ENCODE measurements at regions not wholly inside any gene's neighbourhood (a gene's known extent, or its start where the extent isn't known, plus 50 kb on each side); places are given as distances from the start of the nearest gene placed in this dataset.

- H3K4me1 ChIP-seq (ENCODE audit: control insufficient read depth in 1 of 2, insufficient read depth in 2 of 2, low read length in 2 of 2), result no peaks in the 10 kb centered on the region
- no peak overlapping the region for H3K4me2 ChIP-seq (ENCODE audit: low read length)
- no peaks in the 10 kb centered on the region for H3K9me3 ChIP-seq (ENCODE audit: control insufficient read depth in 1 of 2, insufficient read depth in 1 of 2, low read depth in 1 of 2, low read length in 2 of 2)
- no peak overlapping the region for H3K9ac ChIP-seq (ENCODE audit: low read length)
- H3K4me3 ChIP-seq (replicated peaks in 1 of 2; ENCODE audit: low read depth in 1 of 2, low read length in 2 of 2), result no peak overlapping the region
- BruUV-seq (replicated peaks), result no TSS peak
- no peak overlapping the region for H3K27ac ChIP-seq (ENCODE audit: low read depth, low read length)
- no peaks in the 10 kb centered on the region for H3K79me2 ChIP-seq (ENCODE audit: insufficient read depth, low read length)
- no peaks in the 10 kb centered on the region for H4K20me1 ChIP-seq (ENCODE audit: insufficient read depth)
- no peaks in the 10 kb centered on the region for H3K9me2 ChIP-seq (ENCODE audit: insufficient read depth)
- H3K36me3 ChIP-seq (ENCODE audit: control insufficient read depth in 1 of 2, insufficient read depth in 2 of 2, low read length in 2 of 2), result no peaks in the 10 kb centered on the region
- ChIA-PET RAD21 (ENCODE audit: low non-redundant PET in 1 of 2, low total read pairs in 2 of 2, uncharacterized antibody in 2 of 2, unreplicated experiment in 2 of 2) (no interaction called here), CTCF (interaction anchor here (0.7 kb wide), 1 partner anchor 174 kb away, joined by 3 read pairs; no protein-coding TSS in a partner anchor), POLR2A (no interaction called here)
- H2AFZ ChIP-seq (ENCODE audit: low read depth, low read length, poor library complexity, severe bottlenecking), result no peak overlapping the region
- DNase-seq (ENCODE audit: low read depth, low spot score), result no peak
- no peak for ATAC-seq
- intact Hi-C loops (cut with micrococcal nuclease), result no loop called here
- peaks cover 27% of the 10 kb centered on the region; the same call in 1 of the 2 replicates for H3K27me3 ChIP-seq (ENCODE audit: insufficient read depth, low read length)
- no peak for TF ChIP-seq POLR2AphosphoS5 (IDR thresholded peaks at IDR 0.05; ENCODE audit: low read depth, low read length)
- no peak for TF ChIP-seq SIN3A (IDR thresholded peaks at IDR 0.05; ENCODE audit: low read depth)
- no peak for TF ChIP-seq POLR2A (IDR thresholded peaks at IDR 0.05; ENCODE audit: borderline replicate concordance, extremely low read depth, insufficient read depth, insufficient read length)
- TF ChIP-seq, protein P1, sequence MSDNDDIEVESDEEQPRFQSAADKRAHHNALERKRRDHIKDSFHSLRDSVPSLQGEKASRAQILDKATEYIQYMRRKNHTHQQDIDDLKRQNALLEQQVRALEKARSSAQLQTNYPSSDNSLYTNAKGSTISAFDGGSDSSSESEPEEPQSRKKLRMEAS (IDR thresholded peaks at IDR 0.05), result no peak
- TF ChIP-seq FOSL1 (IDR thresholded peaks at IDR 0.05; ENCODE audit: low read depth), result no peak
- TF ChIP-seq ELF1 (IDR thresholded peaks at IDR 0.05; ENCODE audit: borderline replicate concordance, low read depth), result no peak
- no peak for TF ChIP-seq ATF3 (IDR thresholded peaks at IDR 0.05)
- no peak for TF ChIP-seq ZNF274 (IDR thresholded peaks at IDR 0.05; ENCODE audit: low read depth, low read length)
- TF ChIP-seq, protein P2, sequence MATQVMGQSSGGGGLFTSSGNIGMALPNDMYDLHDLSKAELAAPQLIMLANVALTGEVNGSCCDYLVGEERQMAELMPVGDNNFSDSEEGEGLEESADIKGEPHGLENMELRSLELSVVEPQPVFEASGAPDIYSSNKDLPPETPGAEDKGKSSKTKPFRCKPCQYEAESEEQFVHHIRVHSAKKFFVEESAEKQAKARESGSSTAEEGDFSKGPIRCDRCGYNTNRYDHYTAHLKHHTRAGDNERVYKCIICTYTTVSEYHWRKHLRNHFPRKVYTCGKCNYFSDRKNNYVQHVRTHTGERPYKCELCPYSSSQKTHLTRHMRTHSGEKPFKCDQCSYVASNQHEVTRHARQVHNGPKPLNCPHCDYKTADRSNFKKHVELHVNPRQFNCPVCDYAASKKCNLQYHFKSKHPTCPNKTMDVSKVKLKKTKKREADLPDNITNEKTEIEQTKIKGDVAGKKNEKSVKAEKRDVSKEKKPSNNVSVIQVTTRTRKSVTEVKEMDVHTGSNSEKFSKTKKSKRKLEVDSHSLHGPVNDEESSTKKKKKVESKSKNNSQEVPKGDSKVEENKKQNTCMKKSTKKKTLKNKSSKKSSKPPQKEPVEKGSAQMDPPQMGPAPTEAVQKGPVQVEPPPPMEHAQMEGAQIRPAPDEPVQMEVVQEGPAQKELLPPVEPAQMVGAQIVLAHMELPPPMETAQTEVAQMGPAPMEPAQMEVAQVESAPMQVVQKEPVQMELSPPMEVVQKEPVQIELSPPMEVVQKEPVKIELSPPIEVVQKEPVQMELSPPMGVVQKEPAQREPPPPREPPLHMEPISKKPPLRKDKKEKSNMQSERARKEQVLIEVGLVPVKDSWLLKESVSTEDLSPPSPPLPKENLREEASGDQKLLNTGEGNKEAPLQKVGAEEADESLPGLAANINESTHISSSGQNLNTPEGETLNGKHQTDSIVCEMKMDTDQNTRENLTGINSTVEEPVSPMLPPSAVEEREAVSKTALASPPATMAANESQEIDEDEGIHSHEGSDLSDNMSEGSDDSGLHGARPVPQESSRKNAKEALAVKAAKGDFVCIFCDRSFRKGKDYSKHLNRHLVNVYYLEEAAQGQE (IDR thresholded peaks at IDR 0.05; ENCODE audit: low read depth), result no peak
- TF ChIP-seq TCF7L2 (IDR thresholded peaks at IDR 0.05; ENCODE audit: borderline replicate concordance, extremely low read depth, insufficient read depth, insufficient read length), result no peak
- no peak for TF ChIP-seq CTCF (IDR thresholded peaks at IDR 0.05 in 2 of 3, conservative IDR thresholded peaks at IDR 0.05 in 1 of 3; ENCODE audit: borderline replicate concordance in 1 of 3, insufficient read depth in 1 of 3, low read depth in 2 of 3, low read length in 2 of 3)
- TF ChIP-seq SP1 (IDR thresholded peaks at IDR 0.05; ENCODE audit: low read depth), result no peak
- no peak for TF ChIP-seq EZH2 (IDR thresholded peaks at IDR 0.05)
- no peak for TF ChIP-seq ZBTB33 (IDR thresholded peaks at IDR 0.05; ENCODE audit: extremely low read depth, insufficient replicate concordance, low read length)
- no peak for TF ChIP-seq JUND (IDR thresholded peaks at IDR 0.05)
- TF ChIP-seq ZFX (IDR thresholded peaks at IDR 0.05), result no peak
- no peak for TF ChIP-seq RAD21 (IDR thresholded peaks at IDR 0.05; ENCODE audit: low read depth)
- TF ChIP-seq EGR1 (IDR thresholded peaks at IDR 0.05; ENCODE audit: low read depth), result no peak
- TF ChIP-seq YY1 (IDR thresholded peaks at IDR 0.05; ENCODE audit: extremely low read depth, insufficient replicate concordance, low read depth, low read length), result no peak
Measured at GRCh38 chr16:85995541-85996423, 96.8 kb downstream of the IRF8 start.
